Liver (tissue), 8 donors: ENCODE measurements at regions not wholly inside any gene's neighbourhood (a gene's known extent, or its start where the extent isn't known, plus 50 kb on each side); places are given as distances from the start of the nearest gene placed in this dataset.

Source experiments
- DNase-seq: peaks from one replicate; pipeline ENCODE4 v3.0.0-alpha.2; 2017; ENCODE audit warnings: low spot score
- H3K27ac ChIP-seq, 2 donors: one replicate each; pipeline ENCODE4 v1.7.0; 2013; ENCODE audit warnings: inconsistent platforms in 2 of 2, low read length in 2 of 2, control low read depth in 1 of 2, low read depth in 1 of 2, mild to moderate bottlenecking in 1 of 2
- H3K27me3 ChIP-seq, 4 donors: one replicate each; pipeline versions ENCODE4 v1.6.1 to v1.7.0; 2013; ENCODE audit warnings: low read length in 3 of 4, inconsistent platforms in 1 of 4, mild to moderate bottlenecking in 1 of 4, moderate library complexity in 1 of 4; ENCODE audit not compliant: control insufficient read depth in 4 of 4, insufficient read depth in 4 of 4
- H3K36me3 ChIP-seq, 4 donors: one replicate each; pipeline versions ENCODE4 v1.6.1 to v1.7.0; 2013; ENCODE audit warnings: low read length in 3 of 4, mild to moderate bottlenecking in 3 of 4, low read depth in 1 of 4, moderate library complexity in 1 of 4; ENCODE audit not compliant: control insufficient read depth in 4 of 4, insufficient read depth in 3 of 4
- H3K4me1 ChIP-seq, 4 donors: one replicate each; pipeline versions ENCODE4 v1.6.1 to v1.7.0; 2013; ENCODE audit warnings: low read length in 3 of 4, mild to moderate bottlenecking in 3 of 4, moderate library complexity in 1 of 4; ENCODE audit not compliant: control insufficient read depth in 4 of 4, insufficient read depth in 4 of 4
- H3K4me3 ChIP-seq, 3 donors: one replicate each; pipeline versions ENCODE4 v1.6.1 to v1.7.0; 2013; ENCODE audit warnings: low read length in 3 of 3, control low read depth in 1 of 3, low read depth in 1 of 3, mild to moderate bottlenecking in 1 of 3
- H3K9ac ChIP-seq, 2 donors: one replicate each; pipeline ENCODE4 v1.7.0; 2013; ENCODE audit warnings: low read length in 2 of 2, mild to moderate bottlenecking in 2 of 2, moderate library complexity in 2 of 2, control low read depth in 1 of 2, low read depth in 1 of 2
- H3K9me3 ChIP-seq, 4 donors: one replicate each; pipeline versions ENCODE4 v1.6.1 to v1.7.0; 2013; ENCODE audit warnings: low read length in 3 of 4; ENCODE audit not compliant: control insufficient read depth in 4 of 4
- ATF3 ChIP-seq: IDR thresholded peaks from 2 replicates; pipeline ENCODE4 v1.6.1; 2016; ENCODE audit warnings: antibody characterized with exemption
- CTCF ChIP-seq: fragments of 150-350 bp; IDR thresholded peaks from 2 replicates; pipeline ENCODE4 v1.5.1; 2017; ENCODE audit warnings: improper control_type of control experiment, low read depth, low read length; ENCODE audit not compliant: missing input control
- EGR1 ChIP-seq, 2 donors: IDR thresholded peaks; 2 replicates each; pipeline ENCODE4 v1.6.1; 2016 to 2018; ENCODE audit warnings: antibody characterized with exemption in 2 of 2, low read depth in 2 of 2
- FOXA1 ChIP-seq: IDR thresholded peaks from 2 replicates; pipeline ENCODE4 v1.6.1; 2016; ENCODE audit warnings: antibody characterized with exemption
- FOXA2 ChIP-seq: IDR thresholded peaks from 2 replicates; pipeline ENCODE4 v1.6.1; 2016; ENCODE audit warnings: antibody characterized with exemption
- GABPA ChIP-seq, 2 donors: IDR thresholded peaks in 1 of 2; conservative IDR thresholded peaks in 1 of 2; 2 replicates each; pipeline ENCODE4 v1.6.1; 2016; ENCODE audit warnings: antibody characterized with exemption in 2 of 2, mild to moderate bottlenecking in 1 of 2, moderate library complexity in 1 of 2
- HNF4A ChIP-seq, 2 donors: conservative IDR thresholded peaks; 2 replicates each; pipeline ENCODE4 v1.6.1; 2016; ENCODE audit warnings: antibody characterized with exemption in 2 of 2, mild to moderate bottlenecking in 2 of 2
- HNF4G ChIP-seq: IDR thresholded peaks from 2 replicates; pipeline ENCODE4 v1.6.1; 2016; ENCODE audit warnings: antibody characterized with exemption
- JUND ChIP-seq, 2 donors: IDR thresholded peaks; 2 replicates each; pipeline ENCODE4 v1.6.1; 2016; ENCODE audit warnings: antibody characterized with exemption in 2 of 2
- MAX ChIP-seq: IDR thresholded peaks from 2 replicates; pipeline ENCODE4 v1.6.1; 2016; ENCODE audit warnings: antibody characterized with exemption
- NR2F2 ChIP-seq: IDR thresholded peaks from 2 replicates; pipeline ENCODE4 v1.6.1; 2016; ENCODE audit warnings: antibody characterized with exemption
- RAD21 ChIP-seq, 2 donors: IDR thresholded peaks; 2 replicates each; pipeline ENCODE4 v1.6.1; 2016; ENCODE audit warnings: antibody characterized with exemption in 2 of 2, mild to moderate bottlenecking in 2 of 2
- REST ChIP-seq: IDR thresholded peaks from 2 replicates; pipeline ENCODE4 v1.6.1; 2016; ENCODE audit warnings: antibody characterized with exemption, mild to moderate bottlenecking
- RXRA ChIP-seq, 2 donors: IDR thresholded peaks; 2 replicates each; pipeline ENCODE4 v1.6.1; 2017 to 2018; ENCODE audit warnings: antibody characterized with exemption in 2 of 2, mild to moderate bottlenecking in 1 of 2
- SP1 ChIP-seq: IDR thresholded peaks from 2 replicates; pipeline ENCODE4 v1.6.1; 2018; ENCODE audit warnings: antibody characterized with exemption, mild to moderate bottlenecking
- TAF1 ChIP-seq: conservative IDR thresholded peaks from 2 replicates; pipeline ENCODE4 v1.6.1; 2016; ENCODE audit warnings: antibody characterized with exemption, mild to moderate bottlenecking
- YY1 ChIP-seq: IDR thresholded peaks from 2 replicates; pipeline ENCODE4 v1.6.1; 2016; ENCODE audit warnings: antibody characterized with exemption, mild to moderate bottlenecking
- ZBTB33 ChIP-seq: IDR thresholded peaks from 2 replicates; pipeline ENCODE4 v1.6.1; 2016; ENCODE audit warnings: antibody characterized with exemption
- WGBS: extraction: QIAGEN DNeasy Blood & Tissue Kit; methylation state at CpG from one replicate; pipeline ENCODE4 v1.1.7; 2013; 5-methylcytosine and 5-hydroxymethylcytosine counted together
- donor health status: healthy.
- donor health status: healthy.
- donor health status: healthy.
- donor health status: healthy.
- donor health status: healthy.

DNA sequence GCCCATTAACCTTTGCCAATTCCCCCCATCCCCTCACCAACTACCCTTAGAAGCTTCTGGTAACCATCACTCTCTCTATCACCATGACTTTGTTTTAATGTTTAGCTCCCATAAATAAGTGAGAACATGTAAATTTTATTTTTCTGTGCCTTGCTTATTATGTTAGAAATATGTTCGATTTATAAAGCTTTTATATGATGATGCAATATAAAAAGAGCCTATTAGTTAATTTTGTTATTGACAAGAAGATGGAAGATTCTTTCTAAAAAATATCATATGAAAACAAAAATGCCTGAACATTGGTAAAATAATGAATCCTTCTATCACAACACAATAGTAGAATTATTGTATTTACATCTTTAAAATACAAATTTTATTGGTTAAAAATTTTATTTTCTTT is 836.1 kb upstream of the TMPRSS15 start:
- Histone ChIP-seq H3K27me3 (no peaks in the 10 kb centered on the region), H3K36me3 (no peaks in the 10 kb centered on the region), H3K4me3 (no peak overlapping the region), H3K27ac (no peak overlapping the region), H3K9me3 (no peaks in the 10 kb centered on the region), H3K9ac (no peak overlapping the region), H3K4me1 (no peaks in the 10 kb centered on the region)
- TF ChIP-seq CTCF (no peak), RXRA (IDR thresholded peaks at IDR 0.05) (no peak), YY1 (no peak), REST (no peak), ZBTB33 (no peak), ATF3 (no peak), RAD21 (IDR thresholded peaks at IDR 0.05) (no peak), FOXA2 (no peak), SP1 (no peak), MAX (no peak), JUND (IDR thresholded peaks at IDR 0.05) (no peak), HNF4A (conservative IDR thresholded peaks at IDR 0.05) (no peak), NR2F2 (no peak), EGR1 (IDR thresholded peaks at IDR 0.05; ENCODE audit: low read depth in 2 of 2) (no peak), TAF1 (no peak), FOXA1 (no peak), HNF4G (no peak), GABPA (IDR thresholded peaks at IDR 0.05 in 1 of 2, conservative IDR thresholded peaks at IDR 0.05 in 1 of 2) (no peak)
- 30% methylated on average over 1 of the region's 1 CpG for WGBS
- no peak for DNase-seq
